Activated CD8-positive, alpha-beta memory T cell treated with anti-CD3 and anti-CD28 coated beads for 36 hours (primary cell): ENCODE measurements at regions not wholly inside any gene's neighbourhood (a gene's known extent, or its start where the extent isn't known, plus 50 kb on each side); places are given as distances from the start of the nearest gene placed in this dataset.

Experiments
- CTCF ChIA-PET: fragments of 350-600 bp; sonication (Branson Sonifier 250); formaldehyde crosslinking; loops from one replicate; lab custom pipeline; 2021; ENCODE audit warnings: antibody characterized with exemption; lab: Charles Lee
- POLR2A ChIA-PET: fragments of 350-600 bp; sonication (Branson Sonifier 250); formaldehyde crosslinking; loops from one replicate; lab custom pipeline; 2021; ENCODE audit warnings: antibody characterized with exemption; lab: Charles Lee

- CTCF ChIA-PET: no interaction called here
Measured at GRCh38 chr10:78566284-78567111, 502.3 kb upstream of the ZMIZ1 start.

GRCh38 chr10:78567680-78568455 is 500.9 kb upstream of the ZMIZ1 start:
- CTCF ChIA-PET: interaction anchor here (1.5 kb wide), 1 partner anchor 89 kb away, joined by 6 read pairs; no protein-coding TSS in a partner anchor
- POLR2A ChIA-PET: no interaction called here

More at GRCh38 chr10:78566284-78567111, 502.3 kb upstream of the ZMIZ1 start:
- POLR2A ChIA-PET: no interaction called here

GRCh38 chr10:78568620-78569019 is 500.1 kb upstream of the ZMIZ1 start:
- ChIA-PET POLR2A (no interaction called here), CTCF (interaction anchor here (1.5 kb wide), 1 partner anchor 88 kb away, joined by 6 read pairs; no protein-coding TSS in a partner anchor)

GRCh38 chr10:78570633-78571235 is 498.0 kb upstream of the ZMIZ1 start:
- ChIA-PET CTCF (no interaction called here), POLR2A (no interaction called here)

- ChIA-PET CTCF (no interaction called here), POLR2A (no interaction called here)
Measured at GRCh38 chr10:78571286-78571685, 497.5 kb upstream of the ZMIZ1 start.

DNA sequence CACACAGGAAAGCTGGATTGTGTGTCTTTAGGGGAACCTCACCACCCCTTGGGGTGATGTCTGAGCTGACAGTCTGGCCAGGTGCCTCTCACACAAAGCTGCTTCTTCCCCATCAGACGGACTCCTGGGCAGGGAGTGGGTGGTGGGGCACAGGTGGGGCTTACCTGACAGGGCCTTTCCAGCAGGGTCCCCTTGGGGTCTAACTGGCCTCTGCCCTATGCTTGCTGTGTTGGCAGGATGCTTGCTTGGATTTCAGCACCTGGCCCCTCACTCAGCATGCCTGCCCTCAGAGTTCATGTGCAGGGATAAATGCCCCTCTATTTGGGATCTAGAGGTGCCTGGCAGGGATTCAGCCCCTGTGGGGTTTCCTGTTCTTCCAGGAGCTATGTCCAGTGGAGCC is 496.9 kb upstream of the ZMIZ1 start:
- POLR2A ChIA-PET: no interaction called here
- CTCF ChIA-PET: no interaction called here

DNA sequence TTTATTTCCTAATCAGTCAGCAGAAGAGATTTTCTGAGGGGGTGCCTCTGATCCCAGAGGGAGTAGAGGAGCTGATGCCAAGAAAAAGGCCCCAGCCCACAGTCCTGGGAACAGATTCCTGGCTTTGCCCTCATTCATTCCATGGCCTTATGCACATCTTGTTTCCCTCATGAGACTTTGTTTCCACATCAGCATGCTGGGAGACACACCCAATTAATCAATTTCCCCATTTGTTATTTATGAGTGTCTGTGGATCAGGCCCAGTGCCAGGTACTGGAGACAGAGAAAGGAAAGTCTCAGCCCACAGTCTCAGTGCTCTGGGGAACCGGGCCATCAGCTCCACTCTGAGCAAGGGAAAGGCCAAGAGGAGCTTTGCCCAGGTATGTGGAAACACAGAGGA is 496.2 kb upstream of the ZMIZ1 start:
- CTCF ChIA-PET: no interaction called here

GRCh38 chr10:78574547-78574946 is 494.2 kb upstream of the ZMIZ1 start:
- ChIA-PET CTCF (no interaction called here), POLR2A (no interaction called here)

More for the DNA sequence above, 496.2 kb upstream of the ZMIZ1 start:
- POLR2A ChIA-PET: no interaction called here

- CTCF ChIA-PET: no interaction called here
- POLR2A ChIA-PET: no interaction called here
Measured at GRCh38 chr10:78575400-78575799, 493.4 kb upstream of the ZMIZ1 start.

DNA sequence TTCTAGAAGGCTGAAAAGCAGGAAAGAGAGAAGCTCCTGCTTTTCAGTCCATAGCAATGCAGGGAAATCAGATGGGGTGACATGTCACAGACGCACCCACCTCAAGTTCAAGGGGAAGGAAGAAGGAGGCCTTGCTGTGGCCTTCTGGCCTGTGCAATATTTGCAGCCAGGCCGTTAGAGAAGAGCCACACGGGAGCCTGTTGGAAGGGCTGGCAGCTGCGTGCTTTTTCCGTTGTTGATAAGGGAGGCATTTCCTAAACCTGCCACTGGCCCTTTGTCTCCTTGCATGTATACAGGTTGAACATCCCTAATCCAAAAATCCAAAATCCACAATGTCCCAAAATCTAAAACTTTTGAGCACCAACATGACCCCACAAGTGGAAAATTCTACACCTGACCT is 492.5 kb upstream of the ZMIZ1 start:
- CTCF ChIA-PET: no interaction called here
- POLR2A ChIA-PET: no interaction called here

DNA sequence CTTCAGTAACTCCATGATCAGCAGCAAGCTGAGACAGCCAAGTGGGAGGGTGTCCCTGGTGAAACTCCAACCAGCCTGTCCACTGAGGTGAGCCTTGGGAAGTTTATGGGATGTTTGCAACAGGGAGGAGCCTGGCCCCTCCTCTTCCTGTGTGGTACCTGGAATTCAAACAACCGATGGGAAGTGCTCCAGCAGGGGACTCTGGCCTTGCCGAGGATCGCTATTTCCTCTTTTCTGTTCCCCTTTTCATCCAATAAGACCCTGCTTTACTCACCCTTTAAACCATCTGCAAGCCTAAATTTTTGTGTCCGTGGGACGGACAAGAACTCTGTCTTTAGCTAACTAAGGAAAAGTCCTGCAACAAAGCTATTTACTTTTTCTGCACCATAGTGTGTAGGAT is 491.1 kb upstream of the ZMIZ1 start:
- POLR2A ChIA-PET: no interaction called here
- CTCF ChIA-PET: no interaction called here

- CTCF ChIA-PET: no interaction called here
Measured at GRCh38 chr10:78578929-78579328, 489.8 kb upstream of the ZMIZ1 start.

GRCh38 chr10:78579576-78579975 is 489.2 kb upstream of the ZMIZ1 start:
- POLR2A ChIA-PET: no interaction called here
- CTCF ChIA-PET: no interaction called here

More at GRCh38 chr10:78578929-78579328, 489.8 kb upstream of the ZMIZ1 start:
- POLR2A ChIA-PET: no interaction called here

- CTCF ChIA-PET: no interaction called here
- POLR2A ChIA-PET: no interaction called here
Measured at GRCh38 chr10:78579995-78580394, 488.8 kb upstream of the ZMIZ1 start.

GRCh38 chr10:78581133-78581694 is 487.6 kb upstream of the ZMIZ1 start:
- ChIA-PET CTCF (no interaction called here), POLR2A (no interaction called here)

DNA sequence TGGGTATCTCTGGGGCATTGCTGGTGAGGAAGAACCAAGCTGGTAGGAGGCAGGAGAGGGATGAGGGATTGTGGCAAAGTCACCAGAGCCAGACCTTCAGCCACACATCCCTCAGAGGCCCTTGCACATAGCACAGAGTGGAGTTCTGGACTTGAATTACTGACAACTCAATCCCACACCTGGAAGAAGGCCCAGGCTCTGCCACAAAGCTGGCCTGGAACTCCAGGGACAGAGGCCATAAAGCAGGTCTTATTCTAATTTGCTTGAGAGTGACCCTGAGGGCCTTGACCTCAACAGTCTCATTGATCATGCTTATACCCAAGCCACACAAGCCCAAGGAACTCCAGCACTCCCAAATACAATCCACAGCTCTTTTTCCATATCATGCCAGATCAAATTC is 486.2 kb upstream of the ZMIZ1 start:
- POLR2A ChIA-PET: no interaction called here

GRCh38 chr10:78584266-78584665 is 484.5 kb upstream of the ZMIZ1 start:
- ChIA-PET CTCF (no interaction called here), POLR2A (no interaction called here)

More for the DNA sequence above, 486.2 kb upstream of the ZMIZ1 start:
- CTCF ChIA-PET: no interaction called here

- POLR2A ChIA-PET: no interaction called here
- CTCF ChIA-PET: no interaction called here
Measured at GRCh38 chr10:78584681-78585080, 484.1 kb upstream of the ZMIZ1 start.

DNA sequence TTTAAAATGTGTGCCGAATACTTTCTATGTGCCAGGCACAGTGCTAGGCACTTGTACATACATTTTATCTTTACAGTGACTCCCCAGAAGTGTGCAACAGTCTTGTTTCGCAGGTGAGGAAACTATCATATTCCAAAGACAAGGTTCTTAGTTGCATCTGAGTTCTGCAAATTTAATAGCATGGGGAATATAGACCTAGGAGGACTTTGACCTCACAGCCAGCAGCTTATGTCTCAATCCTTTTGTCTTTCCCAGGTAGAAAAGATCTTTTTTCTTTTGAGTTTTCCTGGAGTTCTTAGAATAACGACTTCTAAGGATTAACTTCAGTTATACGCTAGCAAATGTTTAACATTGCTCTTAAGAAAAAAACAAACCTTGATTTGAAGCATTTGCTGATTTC is 482.8 kb upstream of the ZMIZ1 start:
- POLR2A ChIA-PET: no interaction called here
- CTCF ChIA-PET: no interaction called here
